OCI-LY1 (cell line): ENCODE measurements at regions not wholly inside any gene's neighbourhood (a gene's known extent, or its start where the extent isn't known, plus 50 kb on each side); places are given as distances from the start of the nearest gene placed in this dataset.

Experiments used
- H2AFZ ChIP-seq: fragments of 200-600 bp; sonication (generic), shearing (Covaris generic); 2 replicates; pipeline ENCODE4 v1.6.0; 2014; ENCODE audit warnings: antibody characterized with exemption, mild to moderate bottlenecking, low read length
- H3F3A ChIP-seq: fragments of 200-600 bp; sonication (generic), shearing (Covaris generic); 2 replicates; pipeline ENCODE4 v1.6.0; 2014; ENCODE audit warnings: mild to moderate bottlenecking, antibody characterized with exemption, low read length, moderate library complexity; ENCODE audit not compliant: insufficient read depth
- H3K27ac ChIP-seq: fragments of 200-600 bp; sonication (generic); 2 replicates; pipeline ENCODE4 v1.5.1; 2014; ENCODE audit warnings: low read length, mixed run types, mild to moderate bottlenecking, low read depth; ENCODE audit not compliant: poor library complexity, severe bottlenecking
- H3K27me3 ChIP-seq: fragments of 200-600 bp; sonication (generic); 2 replicates; pipeline ENCODE4 v1.6.0; 2014; ENCODE audit warnings: antibody characterized with exemption, mild to moderate bottlenecking, low read length, moderate library complexity; ENCODE audit not compliant: insufficient read depth
- H3K36me3 ChIP-seq: fragments of 200-600 bp; sonication (generic); 2 replicates; pipeline ENCODE4 v1.6.1; 2014; ENCODE audit warnings: mild to moderate bottlenecking, antibody characterized with exemption, low read length, moderate library complexity, mixed read lengths; ENCODE audit not compliant: insufficient read depth
- H3K4me1 ChIP-seq: fragments of 200-600 bp; sonication (generic); 2 replicates; pipeline ENCODE4 v1.5.1; 2014; ENCODE audit warnings: mild to moderate bottlenecking, low read length, moderate library complexity; ENCODE audit not compliant: insufficient read depth, severe bottlenecking
- H3K4me2 ChIP-seq: fragments of 200-600 bp; sonication (generic), shearing (Covaris generic); 2 replicates; pipeline ENCODE4 v1.6.1; 2014; ENCODE audit warnings: low read length
- H3K4me3 ChIP-seq: fragments of 200-600 bp; sonication (generic); 2 replicates; pipeline ENCODE4 v1.5.1; 2014; ENCODE audit warnings: low read length, low read depth, mild to moderate bottlenecking, mixed read lengths; ENCODE audit not compliant: poor library complexity, severe bottlenecking
- H3K79me2 ChIP-seq: fragments of 200-600 bp; shearing (Covaris generic); 2 replicates; pipeline ENCODE4 v1.6.1; 2016; ENCODE audit warnings: mixed run types, low read length, mixed read lengths; ENCODE audit not compliant: insufficient read depth
- H3K9ac ChIP-seq: fragments of 200-600 bp; sonication (generic), shearing (Covaris generic); 2 replicates; pipeline ENCODE4 v1.6.1; 2014; ENCODE audit warnings: mild to moderate bottlenecking, low read length, mixed read lengths
- H3K9me2 ChIP-seq: fragments of 200-600 bp; sonication (generic), shearing (Covaris generic); 2 replicates; pipeline ENCODE4 v1.6.1; 2014; ENCODE audit warnings: low read depth, mild to moderate bottlenecking, low read length, mixed read lengths
- H3K9me3 ChIP-seq: fragments of 200-600 bp; shearing (Covaris generic); 2 replicates; pipeline ENCODE4 v1.6.1; 2014; ENCODE audit warnings: low read length, mixed read lengths
- H4K20me1 ChIP-seq: fragments of 200-600 bp; sonication (generic), shearing (Covaris generic); 2 replicates; pipeline ENCODE4 v1.6.0; 2016; ENCODE audit warnings: mild to moderate bottlenecking, low read length; ENCODE audit not compliant: insufficient read depth
- CTCF ChIP-seq: fragments of 200-600 bp; sonication (generic), shearing (Covaris generic); IDR thresholded peaks from 2 replicates; pipeline ENCODE4 v1.5.1; 2017; ENCODE audit warnings: mild to moderate bottlenecking, antibody characterized with exemption, low read length, moderate library complexity, mixed read lengths
- EZH2 ChIP-seq: fragments of 200-600 bp; sonication (generic), shearing (Covaris generic); IDR thresholded peaks from 2 replicates; pipeline ENCODE4 v1.8.0; 2017; ENCODE audit warnings: borderline replicate concordance, mixed run types, mild to moderate bottlenecking, antibody characterized with exemption, low read length, moderate library complexity, mixed read lengths

DNA sequence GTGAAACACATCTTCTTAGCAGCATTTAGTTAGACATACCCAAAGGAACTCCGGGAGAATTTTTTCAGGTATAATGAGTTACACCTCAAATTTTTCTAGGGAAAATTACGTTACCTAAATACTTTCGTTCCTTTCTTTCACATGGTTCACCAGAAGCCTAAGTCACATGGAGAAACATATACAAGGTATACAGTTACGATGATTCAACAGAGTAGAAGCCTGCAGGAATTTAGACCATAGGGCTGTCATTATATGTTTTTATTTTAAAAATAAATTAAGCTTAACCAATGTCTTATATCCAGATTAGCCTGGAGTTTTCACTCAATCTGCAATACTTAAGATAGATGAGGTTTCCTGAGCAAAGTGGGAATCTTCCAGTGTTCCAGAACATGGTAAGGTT is 549.5 kb upstream of the JARID2 start:
- TF ChIP-seq EZH2 (no peak), CTCF (no peak)
- H3K36me3 ChIP-seq: no peaks in the 10 kb centered on the region
- H3K9me2 ChIP-seq: no peaks in the 10 kb centered on the region
- no peak overlapping the region for H3K4me2 ChIP-seq
- no peak overlapping the region for H3K27ac ChIP-seq
- no peaks in the 10 kb centered on the region for H3K79me2 ChIP-seq
- H3K4me1 ChIP-seq: no peaks in the 10 kb centered on the region
- H3K9me3 ChIP-seq: no peaks in the 10 kb centered on the region
- H3K9ac ChIP-seq: no peak overlapping the region
- H3K27me3 ChIP-seq: no peaks in the 10 kb centered on the region
- no peaks in the 10 kb centered on the region for H3F3A ChIP-seq
- no peaks in the 10 kb centered on the region for H4K20me1 ChIP-seq
- H3K4me3 ChIP-seq: no peak overlapping the region
- H2AFZ ChIP-seq: no peak overlapping the region

GRCh38 chr6:14697427-14697826 is 548.4 kb upstream of the JARID2 start:
- no peaks in the 10 kb centered on the region for H3K4me1 ChIP-seq
- H3K27ac ChIP-seq: no peak overlapping the region
- H2AFZ ChIP-seq: no peak overlapping the region
- H3K79me2 ChIP-seq: no peaks in the 10 kb centered on the region
- no peaks in the 10 kb centered on the region for H3K36me3 ChIP-seq
- no peaks in the 10 kb centered on the region for H3K9me3 ChIP-seq
- H3K4me3 ChIP-seq: no peak overlapping the region
- no peaks in the 10 kb centered on the region for H3K9me2 ChIP-seq
- H3K27me3 ChIP-seq: no peaks in the 10 kb centered on the region
- no peak for TF ChIP-seq EZH2
- no peak for TF ChIP-seq CTCF
- H3K4me2 ChIP-seq: no peak overlapping the region
- no peaks in the 10 kb centered on the region for H4K20me1 ChIP-seq
- no peak overlapping the region for H3K9ac ChIP-seq
- no peaks in the 10 kb centered on the region for H3F3A ChIP-seq

GRCh38 chr6:14699803-14700601 is 545.9 kb upstream of the JARID2 start:
- H3K4me2 ChIP-seq: no peak overlapping the region

More at GRCh38 chr6:14699803-14700601, 545.9 kb upstream of the JARID2 start:
- no peak overlapping the region for H3K27ac ChIP-seq
- H2AFZ ChIP-seq: no peak overlapping the region
- no peak overlapping the region for H3K4me3 ChIP-seq
- H3K9ac ChIP-seq: no peak overlapping the region
- TF ChIP-seq CTCF (no peak), EZH2 (no peak)
- no peaks in the 10 kb centered on the region for H3K79me2 ChIP-seq
- no peaks in the 10 kb centered on the region for H3K36me3 ChIP-seq
- H4K20me1 ChIP-seq: no peaks in the 10 kb centered on the region
- no peaks in the 10 kb centered on the region for H3K4me1 ChIP-seq
- no peaks in the 10 kb centered on the region for H3K9me3 ChIP-seq
- H3K9me2 ChIP-seq: no peaks in the 10 kb centered on the region
- no peaks in the 10 kb centered on the region for H3F3A ChIP-seq
- H3K27me3 ChIP-seq: no peaks in the 10 kb centered on the region
